ENCODE measurements at regions not wholly inside any gene's neighbourhood (a gene's known extent, or its start where the extent isn't known, plus 50 kb on each side); places are given as distances from the start of the nearest gene placed in this dataset.

- no peak for DNase-seq
Measured at GRCh38 chr5:56337715-56338319, 104.7 kb upstream of the ANKRD55 start.

- DNase-seq: no peak
Measured at GRCh38 chr5:56335212-56335611, 102.1 kb upstream of the ANKRD55 start.

- DNase-seq: no peak
Measured at GRCh38 chr5:56330806-56331205, 97.7 kb upstream of the ANKRD55 start.

GRCh38 chr5:56330167-56330566 is 97.0 kb upstream of the ANKRD55 start:
- DNase-seq: no peak

- DNase-seq: no peak
Measured at GRCh38 chr5:56329652-56330051, 96.5 kb upstream of the ANKRD55 start.

- no peak for DNase-seq
Measured at GRCh38 chr5:56328753-56329560, 95.8 kb upstream of the ANKRD55 start.

GRCh38 chr5:56327809-56328208 is 94.7 kb upstream of the ANKRD55 start:
- no peak for DNase-seq

GRCh38 chr5:56326770-56327169 is 93.6 kb upstream of the ANKRD55 start:
- DNase-seq: no peak

GRCh38 chr5:56326116-56326515 is 93.0 kb upstream of the ANKRD55 start:
- no peak for DNase-seq

GRCh38 chr5:56325039-56325438 is 91.9 kb upstream of the ANKRD55 start:
- no peak for DNase-seq

GRCh38 chr5:56323505-56323904 is 90.4 kb upstream of the ANKRD55 start:
- no peak for DNase-seq

GRCh38 chr5:56322592-56322991 is 89.5 kb upstream of the ANKRD55 start:
- no peak for DNase-seq

GRCh38 chr5:56321236-56321881 is 88.2 kb upstream of the ANKRD55 start:
- no peak for DNase-seq

GRCh38 chr5:56320686-56321085 is 87.6 kb upstream of the ANKRD55 start:
- DNase-seq: no peak

- no peak for DNase-seq
Measured at GRCh38 chr5:56319526-56320181, 86.5 kb upstream of the ANKRD55 start.

GRCh38 chr5:56317923-56318561 is 84.9 kb upstream of the ANKRD55 start:
- no peak for DNase-seq

GRCh38 chr5:56316299-56316994 is 83.3 kb upstream of the ANKRD55 start:
- no peak for DNase-seq

- DNase-seq: no peak
Measured at GRCh38 chr5:56314529-56314928, 81.4 kb upstream of the ANKRD55 start.

GRCh38 chr5:56313596-56313995 is 80.5 kb upstream of the ANKRD55 start:
- no peak for DNase-seq

- no peak for DNase-seq
Measured at GRCh38 chr5:56313004-56313531, 79.9 kb upstream of the ANKRD55 start.

- DNase-seq: no peak
Measured at GRCh38 chr5:56311306-56311905, 78.3 kb upstream of the ANKRD55 start.

- DNase-seq: no peak
Measured at GRCh38 chr5:56310711-56311204, 77.6 kb upstream of the ANKRD55 start.

Data from NCI-H1105 treated with DMSO at 0.1 percent for 48 hours (cell line).